Suprapubic skin (tissue), 4 donors: ENCODE measurements at regions not wholly inside any gene's neighbourhood (a gene's known extent, or its start where the extent isn't known, plus 50 kb on each side); places are given as distances from the start of the nearest gene placed in this dataset.

Source experiments
- DNase-seq, 2 donors: peaks; one replicate each; pipeline ENCODE4 v3.0.0-alpha.2; 2019; ENCODE audit warnings: low spot score in 2 of 2
- H3K27ac ChIP-seq: fragments of 200-600 bp; sonication (generic); one replicate; pipeline ENCODE4 v1.5.1; 2019
- H3K27me3 ChIP-seq: fragments of 200-600 bp; sonication (generic); one replicate; pipeline ENCODE4 v1.5.1; 2019
- H3K36me3 ChIP-seq: fragments of 200-600 bp; sonication (generic); one replicate; pipeline ENCODE4 v1.5.1; 2019
- H3K4me1 ChIP-seq: fragments of 200-600 bp; sonication (generic); one replicate; pipeline ENCODE4 v1.5.1; 2019
- H3K4me3 ChIP-seq: fragments of 200-600 bp; sonication (generic); one replicate; pipeline ENCODE4 v1.5.1; 2019; ENCODE audit warnings: mild to moderate bottlenecking
- H3K9me3 ChIP-seq: fragments of 200-600 bp; sonication (generic); one replicate; pipeline ENCODE4 v1.5.1; 2019
- EP300 ChIP-seq: sonication (generic); formaldehyde crosslinking; IDR thresholded peaks from one replicate; pipeline ENCODE4 v1.6.1; 2017; ENCODE audit warnings: antibody characterized with exemption
- POLR2A ChIP-seq, 2 donors: fragments of 450-650 bp; IDR thresholded peaks; one replicate each; pipeline ENCODE4 v1.6.1; 2017; ENCODE audit warnings: antibody characterized with exemption in 2 of 2, mild to moderate bottlenecking in 2 of 2, moderate library complexity in 2 of 2
- POLR2AphosphoS5 ChIP-seq, 3 donors: sonication (generic); formaldehyde crosslinking; IDR thresholded peaks; one replicate each; pipeline ENCODE4 v1.6.1; 2017; ENCODE audit warnings: antibody characterized with exemption in 3 of 3
- WGBS: methylation state at CpG from one replicate; pipeline ENCODE4 v1.1.5; 2018; 5-methylcytosine and 5-hydroxymethylcytosine counted together
- TF ChIP-seq, protein P1 (sequence below), 2 donors: fragments of 200-600 bp in 1 of 2; fragments of 450-650 bp in 1 of 2; sonication (generic) in 1 of 2; IDR thresholded peaks; one replicate each; pipeline ENCODE4 v1.5.1; 2016 to 2019; ENCODE audit warnings: antibody characterized with exemption in 2 of 2, mild to moderate bottlenecking in 1 of 2, moderate library complexity in 1 of 2

- H3K9me3 ChIP-seq = no peaks in the 10 kb centered on the region
- H3K27ac ChIP-seq = no peak overlapping the region
- no peaks in the 10 kb centered on the region for H3K4me1 ChIP-seq
- no peak overlapping the region for H3K4me3 ChIP-seq
- no peak for DNase-seq
- H3K36me3 ChIP-seq = no peaks in the 10 kb centered on the region
- TF ChIP-seq POLR2A (IDR thresholded peaks at IDR 0.05) = no peak
- H3K27me3 ChIP-seq = no peaks in the 10 kb centered on the region
These were observed 997.4 kb downstream of the FLRT2 start for GRCh38 chr14:86527312-86527711.

DNA sequence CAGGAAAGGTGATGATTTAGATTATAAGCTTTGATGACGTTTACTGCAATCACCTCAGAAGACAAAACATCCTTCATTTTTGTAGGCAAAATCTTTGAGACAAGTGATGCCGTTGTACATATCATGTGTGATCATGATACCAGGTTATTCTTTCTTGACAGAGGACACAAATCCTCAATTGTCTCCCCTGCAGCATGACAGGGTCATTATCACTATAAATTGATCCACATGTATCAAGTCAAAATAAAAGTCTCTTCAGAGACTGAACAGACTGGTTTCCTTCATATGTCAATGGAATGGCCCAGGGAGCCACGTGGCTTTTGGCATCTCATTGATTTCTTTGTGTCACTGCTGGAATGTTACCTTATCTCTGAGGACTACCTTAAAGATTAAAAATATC is 995.7 kb downstream of the FLRT2 start:
- no peaks in the 10 kb centered on the region for H3K27me3 ChIP-seq
- TF ChIP-seq EP300 = no peak
- H3K4me3 ChIP-seq = no peak overlapping the region
- 48% methylated on average over 3 of the region's 3 CpGs for WGBS
- DNase-seq = no peak
- no peak overlapping the region for H3K27ac ChIP-seq
- H3K4me1 ChIP-seq = no peaks in the 10 kb centered on the region
- H3K36me3 ChIP-seq = no peaks in the 10 kb centered on the region
- no peaks in the 10 kb centered on the region for H3K9me3 ChIP-seq

- no peaks in the 10 kb centered on the region for H3K4me1 ChIP-seq
- no peak overlapping the region for H3K4me3 ChIP-seq
- WGBS = 60% methylated on average over 1 of the region's 1 CpG
- H3K36me3 ChIP-seq = no peaks in the 10 kb centered on the region
- no peak for DNase-seq
- TF ChIP-seq POLR2A (IDR thresholded peaks at IDR 0.05) (no peak), POLR2AphosphoS5 (IDR thresholded peaks at IDR 0.05) (no peak), EP300 (no peak)
- TF ChIP-seq, protein P1, sequence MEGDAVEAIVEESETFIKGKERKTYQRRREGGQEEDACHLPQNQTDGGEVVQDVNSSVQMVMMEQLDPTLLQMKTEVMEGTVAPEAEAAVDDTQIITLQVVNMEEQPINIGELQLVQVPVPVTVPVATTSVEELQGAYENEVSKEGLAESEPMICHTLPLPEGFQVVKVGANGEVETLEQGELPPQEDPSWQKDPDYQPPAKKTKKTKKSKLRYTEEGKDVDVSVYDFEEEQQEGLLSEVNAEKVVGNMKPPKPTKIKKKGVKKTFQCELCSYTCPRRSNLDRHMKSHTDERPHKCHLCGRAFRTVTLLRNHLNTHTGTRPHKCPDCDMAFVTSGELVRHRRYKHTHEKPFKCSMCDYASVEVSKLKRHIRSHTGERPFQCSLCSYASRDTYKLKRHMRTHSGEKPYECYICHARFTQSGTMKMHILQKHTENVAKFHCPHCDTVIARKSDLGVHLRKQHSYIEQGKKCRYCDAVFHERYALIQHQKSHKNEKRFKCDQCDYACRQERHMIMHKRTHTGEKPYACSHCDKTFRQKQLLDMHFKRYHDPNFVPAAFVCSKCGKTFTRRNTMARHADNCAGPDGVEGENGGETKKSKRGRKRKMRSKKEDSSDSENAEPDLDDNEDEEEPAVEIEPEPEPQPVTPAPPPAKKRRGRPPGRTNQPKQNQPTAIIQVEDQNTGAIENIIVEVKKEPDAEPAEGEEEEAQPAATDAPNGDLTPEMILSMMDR (IDR thresholded peaks at IDR 0.05) = no peak
- H3K27me3 ChIP-seq = no peaks in the 10 kb centered on the region
- no peak overlapping the region for H3K27ac ChIP-seq
- no peaks in the 10 kb centered on the region for H3K9me3 ChIP-seq
These were observed 991.9 kb downstream of the FLRT2 start for GRCh38 chr14:86521843-86522242.

- Histone ChIP-seq H3K4me3 (no peak overlapping the region), H3K27ac (no peak overlapping the region), H3K27me3 (no peaks in the 10 kb centered on the region), H3K9me3 (no peaks in the 10 kb centered on the region), H3K4me1 (no peaks in the 10 kb centered on the region), H3K36me3 (no peaks in the 10 kb centered on the region)
- TF ChIP-seq POLR2AphosphoS5 (IDR thresholded peaks at IDR 0.05) = no peak
- TF ChIP-seq POLR2A (IDR thresholded peaks at IDR 0.05) = no peak
- TF ChIP-seq, protein P1 (IDR thresholded peaks at IDR 0.05) = no peak
- TF ChIP-seq EP300 = no peak
- WGBS = 78% methylated on average over 6 of the region's 6 CpGs
- DNase-seq = no peak
These were observed 991.2 kb downstream of the FLRT2 start for GRCh38 chr14:86521031-86521730.

DNA sequence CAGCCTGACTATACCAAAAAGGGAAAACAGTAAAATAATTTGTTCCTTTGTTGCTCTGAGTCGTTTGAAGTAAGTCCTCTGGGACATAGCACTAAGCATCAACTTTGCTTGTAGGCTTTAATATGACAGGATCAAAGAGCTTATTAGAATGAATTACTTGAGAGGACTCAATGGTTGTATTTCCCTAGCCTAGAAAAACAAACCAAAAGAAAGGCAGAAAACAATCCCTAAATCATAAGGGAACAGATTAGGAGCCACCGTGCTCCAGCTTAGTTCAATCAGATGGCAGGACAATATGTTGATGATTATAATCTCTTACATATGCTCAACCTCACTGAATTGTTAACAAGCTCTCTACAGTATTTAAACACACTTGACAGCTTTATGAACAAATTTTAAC is 988.4 kb downstream of the FLRT2 start:
- Histone ChIP-seq H3K9me3 (no peaks in the 10 kb centered on the region), H3K4me3 (no peak overlapping the region), H3K4me1 (no peaks in the 10 kb centered on the region), H3K36me3 (no peaks in the 10 kb centered on the region), H3K27ac (no peak overlapping the region), H3K27me3 (no peaks in the 10 kb centered on the region)
- no peak for TF ChIP-seq POLR2A (IDR thresholded peaks at IDR 0.05)
- no peak for TF ChIP-seq POLR2AphosphoS5 (IDR thresholded peaks at IDR 0.05)
- TF ChIP-seq EP300 = no peak
- TF ChIP-seq, protein P1 (IDR thresholded peaks at IDR 0.05) = no peak
- no peak for DNase-seq
- WGBS = 20% methylated on average over 2 of the region's 2 CpGs

- TF ChIP-seq POLR2AphosphoS5 (IDR thresholded peaks at IDR 0.05) (no peak), POLR2A (IDR thresholded peaks at IDR 0.05) (no peak), EP300 (no peak)
- TF ChIP-seq, protein P1 (IDR thresholded peaks at IDR 0.05) = no peak
- Histone ChIP-seq H3K27me3 (no peaks in the 10 kb centered on the region), H3K4me1 (no peaks in the 10 kb centered on the region), H3K4me3 (no peak overlapping the region), H3K27ac (no peak overlapping the region), H3K36me3 (no peaks in the 10 kb centered on the region), H3K9me3 (no peaks in the 10 kb centered on the region)
- no peak for DNase-seq
- WGBS = 73% methylated on average over 2 of the region's 2 CpGs
These were observed 985.3 kb downstream of the FLRT2 start for GRCh38 chr14:86515195-86515594.
